HG02870 (cell line): ENCODE measurements at regions not wholly inside any gene's neighbourhood (a gene's known extent, or its start where the extent isn't known, plus 50 kb on each side); places are given as distances from the start of the nearest gene placed in this dataset.
A peak's percentile ranks its signal among the peaks of the same experiment; 100 is the strongest.

ENCODE experiments used
- ATAC-seq: cut with Tn5 transposase; IDR thresholded peaks from one replicate; pipeline ENCODE4 v1.9.1; 2021; ENCODE audit warnings: mild to moderate bottlenecking, moderate library complexity; ENCODE audit not compliant: unreplicated experiment

- ATAC-seq: no peak
Observed at GRCh38 chr11:32531528-32531927, 52.1 kb upstream of the EIF3M start.

DNA sequence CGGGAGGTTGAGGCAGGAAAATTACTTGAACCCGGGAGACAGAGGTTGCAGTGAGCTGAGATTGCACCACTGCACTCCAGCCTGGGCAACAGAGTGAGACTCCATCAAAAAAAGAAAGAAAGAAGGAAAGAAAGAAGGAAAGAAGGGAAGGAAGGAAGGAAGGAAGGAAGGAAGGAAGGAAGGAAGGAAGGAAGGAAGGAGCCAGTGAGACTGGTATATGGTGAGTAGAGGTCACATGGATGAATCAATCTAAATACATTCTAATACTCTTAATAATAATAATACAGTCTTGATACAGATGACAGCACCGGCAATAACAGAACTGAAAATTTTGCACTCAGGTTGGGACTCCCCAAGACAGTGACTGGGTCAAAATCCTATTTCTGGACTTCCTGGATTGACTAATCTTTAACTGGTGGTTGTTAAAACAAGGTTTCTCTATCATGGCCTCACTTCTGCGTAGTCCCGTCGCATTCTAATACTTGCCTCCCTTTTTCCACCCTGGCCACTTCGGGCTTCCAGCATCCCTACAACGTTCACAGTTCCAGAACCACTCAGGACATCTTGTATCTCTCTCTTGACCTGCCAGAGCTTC is 53.5 kb upstream of the EIF3M start:
- ATAC-seq: peak; percentile 100

- ATAC-seq: no peak
Observed at GRCh38 chr11:32527261-32528175, 56.1 kb upstream of the EIF3M start.

GRCh38 chr11:32526760-32527159 is 56.9 kb upstream of the EIF3M start:
- no peak for ATAC-seq

GRCh38 chr11:32511926-32512325 is 71.7 kb upstream of the EIF3M start:
- ATAC-seq: no peak

GRCh38 chr11:32510039-32510438 is 73.6 kb upstream of the EIF3M start:
- ATAC-seq: no peak

DNA sequence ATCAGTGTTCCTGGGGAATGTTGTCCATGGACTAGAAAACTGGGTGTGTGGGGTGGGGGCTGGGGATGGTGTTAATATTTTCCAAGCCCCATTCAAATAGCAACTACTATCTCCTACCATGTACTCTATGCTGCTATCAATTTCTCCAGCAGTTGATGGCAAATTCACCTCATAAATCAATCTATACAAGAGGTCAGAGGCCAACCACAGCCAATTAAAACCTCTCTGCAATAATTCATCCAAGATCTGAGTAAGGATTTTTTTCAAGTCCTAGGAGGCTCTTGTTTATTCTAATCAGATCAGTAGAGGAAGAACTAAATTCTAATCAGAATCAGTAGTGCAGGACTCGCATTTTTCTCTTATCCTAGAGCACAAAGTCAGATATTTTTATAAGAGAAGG is 73.4 kb upstream of the WT1 start:
- ATAC-seq: no peak

- ATAC-seq: no peak
Observed at GRCh38 chr11:32500001-32500400, 64.7 kb upstream of the WT1 start.

DNA sequence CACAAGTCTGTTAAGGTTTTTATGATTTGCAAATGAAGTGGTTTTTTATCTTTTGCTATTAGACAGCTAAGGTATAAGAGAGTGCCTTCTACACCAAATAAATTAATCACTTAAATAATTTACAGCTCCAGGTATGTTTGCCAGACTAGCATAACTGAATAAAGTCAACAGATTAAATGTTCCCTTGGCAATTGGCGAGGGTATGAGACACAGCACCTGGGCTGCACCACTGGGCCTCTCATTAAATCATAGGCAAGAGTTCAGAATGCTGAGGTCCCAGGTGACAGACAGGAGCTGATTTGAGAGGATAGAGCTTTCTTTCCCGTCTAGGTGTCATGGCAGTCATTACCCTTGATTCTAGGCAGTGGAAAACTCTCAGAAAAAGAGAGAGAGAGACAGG is 62.6 kb upstream of the WT1 start:
- no peak for ATAC-seq

GRCh38 chr11:32494629-32495028 is 59.3 kb upstream of the WT1 start:
- no peak for ATAC-seq

GRCh38 chr11:32489464-32489863 is 54.1 kb upstream of the WT1 start:
- ATAC-seq: no peak

- ATAC-seq: no peak
Observed at GRCh38 chr11:32487270-32487669, 51.9 kb upstream of the WT1 start.

DNA sequence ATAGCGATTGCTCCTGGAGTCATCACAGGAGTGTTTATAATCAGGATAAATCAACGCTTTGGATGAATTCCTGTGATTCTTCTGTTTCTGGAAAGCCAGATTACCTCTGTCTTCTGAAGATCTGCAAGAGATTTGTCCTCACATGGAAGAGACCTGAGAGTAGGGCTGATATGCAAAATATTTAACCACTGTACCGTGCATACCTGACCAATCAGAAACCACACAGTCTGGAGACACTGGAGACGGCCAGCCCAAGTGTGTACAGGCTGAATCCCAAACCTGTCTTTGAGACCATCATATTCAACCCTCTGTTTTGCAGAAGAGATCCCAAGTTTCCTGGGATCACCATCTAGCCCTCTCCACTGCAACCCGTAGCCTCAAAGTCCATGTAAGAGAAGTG is 50.4 kb upstream of the WT1 start:
- ATAC-seq: no peak
